Liver (tissue), 8 donors: ENCODE measurements at regions not wholly inside any gene's neighbourhood (a gene's known extent, or its start where the extent isn't known, plus 50 kb on each side); places are given as distances from the start of the nearest gene placed in this dataset.

Experiments
- DNase-seq: peaks from one replicate; pipeline ENCODE4 v3.0.0-alpha.2; 2017; ENCODE audit warnings: low spot score
- H3K27ac ChIP-seq, 2 donors: one replicate each; pipeline ENCODE4 v1.7.0; 2013; ENCODE audit warnings: inconsistent platforms in 2 of 2, low read length in 2 of 2, control low read depth in 1 of 2, low read depth in 1 of 2, mild to moderate bottlenecking in 1 of 2
- H3K27me3 ChIP-seq, 4 donors: one replicate each; pipeline versions ENCODE4 v1.6.1 to v1.7.0; 2013; ENCODE audit warnings: low read length in 3 of 4, inconsistent platforms in 1 of 4, mild to moderate bottlenecking in 1 of 4, moderate library complexity in 1 of 4; ENCODE audit not compliant: control insufficient read depth in 4 of 4, insufficient read depth in 4 of 4
- H3K36me3 ChIP-seq, 4 donors: one replicate each; pipeline versions ENCODE4 v1.6.1 to v1.7.0; 2013; ENCODE audit warnings: low read length in 3 of 4, mild to moderate bottlenecking in 3 of 4, low read depth in 1 of 4, moderate library complexity in 1 of 4; ENCODE audit not compliant: control insufficient read depth in 4 of 4, insufficient read depth in 3 of 4
- H3K4me1 ChIP-seq, 4 donors: one replicate each; pipeline versions ENCODE4 v1.6.1 to v1.7.0; 2013; ENCODE audit warnings: low read length in 3 of 4, mild to moderate bottlenecking in 3 of 4, moderate library complexity in 1 of 4; ENCODE audit not compliant: control insufficient read depth in 4 of 4, insufficient read depth in 4 of 4
- H3K4me3 ChIP-seq, 3 donors: one replicate each; pipeline versions ENCODE4 v1.6.1 to v1.7.0; 2013; ENCODE audit warnings: low read length in 3 of 3, control low read depth in 1 of 3, low read depth in 1 of 3, mild to moderate bottlenecking in 1 of 3
- H3K9ac ChIP-seq, 2 donors: one replicate each; pipeline ENCODE4 v1.7.0; 2013; ENCODE audit warnings: low read length in 2 of 2, mild to moderate bottlenecking in 2 of 2, moderate library complexity in 2 of 2, control low read depth in 1 of 2, low read depth in 1 of 2
- H3K9me3 ChIP-seq, 4 donors: one replicate each; pipeline versions ENCODE4 v1.6.1 to v1.7.0; 2013; ENCODE audit warnings: low read length in 3 of 4; ENCODE audit not compliant: control insufficient read depth in 4 of 4
- ATF3 ChIP-seq: IDR thresholded peaks from 2 replicates; pipeline ENCODE4 v1.6.1; 2016; ENCODE audit warnings: antibody characterized with exemption
- CTCF ChIP-seq: fragments of 150-350 bp; IDR thresholded peaks from 2 replicates; pipeline ENCODE4 v1.5.1; 2017; ENCODE audit warnings: improper control_type of control experiment, low read depth, low read length; ENCODE audit not compliant: missing input control
- EGR1 ChIP-seq, 2 donors: IDR thresholded peaks; 2 replicates each; pipeline ENCODE4 v1.6.1; 2016 to 2018; ENCODE audit warnings: antibody characterized with exemption in 2 of 2, low read depth in 2 of 2
- FOXA1 ChIP-seq: IDR thresholded peaks from 2 replicates; pipeline ENCODE4 v1.6.1; 2016; ENCODE audit warnings: antibody characterized with exemption
- FOXA2 ChIP-seq: IDR thresholded peaks from 2 replicates; pipeline ENCODE4 v1.6.1; 2016; ENCODE audit warnings: antibody characterized with exemption
- GABPA ChIP-seq, 2 donors: IDR thresholded peaks in 1 of 2; conservative IDR thresholded peaks in 1 of 2; 2 replicates each; pipeline ENCODE4 v1.6.1; 2016; ENCODE audit warnings: antibody characterized with exemption in 2 of 2, mild to moderate bottlenecking in 1 of 2, moderate library complexity in 1 of 2
- HNF4A ChIP-seq, 2 donors: conservative IDR thresholded peaks; 2 replicates each; pipeline ENCODE4 v1.6.1; 2016; ENCODE audit warnings: antibody characterized with exemption in 2 of 2, mild to moderate bottlenecking in 2 of 2
- HNF4G ChIP-seq: IDR thresholded peaks from 2 replicates; pipeline ENCODE4 v1.6.1; 2016; ENCODE audit warnings: antibody characterized with exemption
- JUND ChIP-seq, 2 donors: IDR thresholded peaks; 2 replicates each; pipeline ENCODE4 v1.6.1; 2016; ENCODE audit warnings: antibody characterized with exemption in 2 of 2
- MAX ChIP-seq: IDR thresholded peaks from 2 replicates; pipeline ENCODE4 v1.6.1; 2016; ENCODE audit warnings: antibody characterized with exemption
- NR2F2 ChIP-seq: IDR thresholded peaks from 2 replicates; pipeline ENCODE4 v1.6.1; 2016; ENCODE audit warnings: antibody characterized with exemption
- RAD21 ChIP-seq, 2 donors: IDR thresholded peaks; 2 replicates each; pipeline ENCODE4 v1.6.1; 2016; ENCODE audit warnings: antibody characterized with exemption in 2 of 2, mild to moderate bottlenecking in 2 of 2
- REST ChIP-seq: IDR thresholded peaks from 2 replicates; pipeline ENCODE4 v1.6.1; 2016; ENCODE audit warnings: antibody characterized with exemption, mild to moderate bottlenecking
- RXRA ChIP-seq, 2 donors: IDR thresholded peaks; 2 replicates each; pipeline ENCODE4 v1.6.1; 2017 to 2018; ENCODE audit warnings: antibody characterized with exemption in 2 of 2, mild to moderate bottlenecking in 1 of 2
- SP1 ChIP-seq: IDR thresholded peaks from 2 replicates; pipeline ENCODE4 v1.6.1; 2018; ENCODE audit warnings: antibody characterized with exemption, mild to moderate bottlenecking
- TAF1 ChIP-seq: conservative IDR thresholded peaks from 2 replicates; pipeline ENCODE4 v1.6.1; 2016; ENCODE audit warnings: antibody characterized with exemption, mild to moderate bottlenecking
- YY1 ChIP-seq: IDR thresholded peaks from 2 replicates; pipeline ENCODE4 v1.6.1; 2016; ENCODE audit warnings: antibody characterized with exemption, mild to moderate bottlenecking
- ZBTB33 ChIP-seq: IDR thresholded peaks from 2 replicates; pipeline ENCODE4 v1.6.1; 2016; ENCODE audit warnings: antibody characterized with exemption
- WGBS: extraction: QIAGEN DNeasy Blood & Tissue Kit; methylation state at CpG from one replicate; pipeline ENCODE4 v1.1.7; 2013; 5-methylcytosine and 5-hydroxymethylcytosine counted together
- donor health status: healthy.
- donor health status: healthy.
- donor health status: healthy.
- donor health status: healthy.
- donor health status: healthy.

GRCh38 chr4:32112891-32113290, 1392.7 kb downstream of the PCDH7 start:
- Histone ChIP-seq H3K4me1 (no peaks in the 10 kb centered on the region), H3K36me3 (no peaks in the 10 kb centered on the region), H3K27ac (no peak overlapping the region), H3K4me3 (no peak overlapping the region), H3K27me3 (no peaks in the 10 kb centered on the region), H3K9ac (no peak overlapping the region), H3K9me3 (no peaks in the 10 kb centered on the region)
- no peak for DNase-seq
- TF ChIP-seq RAD21 (IDR thresholded peaks at IDR 0.05): no peak
- no peak for TF ChIP-seq MAX
- TF ChIP-seq HNF4G: no peak
- TF ChIP-seq FOXA2: no peak
- no peak for TF ChIP-seq GABPA (IDR thresholded peaks at IDR 0.05 in 1 of 2, conservative IDR thresholded peaks at IDR 0.05 in 1 of 2)
- TF ChIP-seq NR2F2: no peak
- no peak for TF ChIP-seq REST
- no peak for TF ChIP-seq JUND (IDR thresholded peaks at IDR 0.05)
- TF ChIP-seq YY1: no peak
- TF ChIP-seq EGR1 (IDR thresholded peaks at IDR 0.05; ENCODE audit: low read depth in 2 of 2): no peak
- no peak for TF ChIP-seq HNF4A (conservative IDR thresholded peaks at IDR 0.05)
- TF ChIP-seq ZBTB33: no peak
- TF ChIP-seq SP1: no peak
- no peak for TF ChIP-seq CTCF
- no peak for TF ChIP-seq RXRA (IDR thresholded peaks at IDR 0.05)
- no peak for TF ChIP-seq TAF1
- no peak for TF ChIP-seq FOXA1
- TF ChIP-seq ATF3: no peak

GRCh38 chr4:32117693-32118092, 1397.5 kb downstream of the PCDH7 start:
- H3K36me3 ChIP-seq: no peaks in the 10 kb centered on the region
- DNase-seq: no peak
- no peak overlapping the region for H3K9ac ChIP-seq
- H3K27ac ChIP-seq: no peak overlapping the region
- H3K4me3 ChIP-seq: no peak overlapping the region
- H3K4me1 ChIP-seq: no peaks in the 10 kb centered on the region
- H3K27me3 ChIP-seq: no peaks in the 10 kb centered on the region
- WGBS: 77% methylated on average over 3 of the region's 3 CpGs
- no peaks in the 10 kb centered on the region for H3K9me3 ChIP-seq
- TF ChIP-seq NR2F2: no peak
- TF ChIP-seq YY1: no peak
- TF ChIP-seq HNF4A (conservative IDR thresholded peaks at IDR 0.05): no peak
- no peak for TF ChIP-seq SP1
- TF ChIP-seq CTCF: no peak
